Activated CD4-positive, CD25-positive, alpha-beta regulatory T cell (primary cell): ENCODE measurements at regions not wholly inside any gene's neighbourhood (a gene's known extent, or its start where the extent isn't known, plus 50 kb on each side); places are given as distances from the start of the nearest gene placed in this dataset.

ENCODE experiments used
- DNase-seq, 4 experiments: peaks; one replicate each; lab custom pipeline; 2025; lab: John Stamatoyannopoulos, UW

GRCh38 chrX:39144956-39145355 is 343.7 kb downstream of the MID1IP1 start:
- DNase-seq: no peak

GRCh38 chrX:39145859-39146258 is 344.6 kb downstream of the MID1IP1 start:
- DNase-seq: no peak

- peak in 3 of 4 experiments; percentile 3 to 18 (median 6) for DNase-seq
These were observed 348.5 kb downstream of the MID1IP1 start for GRCh38 chrX:39149761-39150160.

- no peak for DNase-seq
These were observed 349.0 kb downstream of the MID1IP1 start for GRCh38 chrX:39150220-39150619.

- DNase-seq: no peak
These were observed 349.4 kb downstream of the MID1IP1 start for GRCh38 chrX:39150621-39151020.

- DNase-seq: peak in 1 of 4 experiments; percentile 8
These were observed 350.9 kb downstream of the MID1IP1 start for GRCh38 chrX:39152106-39152649.

GRCh38 chrX:39156051-39156450 is 354.8 kb downstream of the MID1IP1 start:
- DNase-seq: no peak

GRCh38 chrX:39157006-39157405 is 355.7 kb downstream of the MID1IP1 start:
- DNase-seq: no peak

- no peak for DNase-seq
These were observed 356.5 kb downstream of the MID1IP1 start for GRCh38 chrX:39157796-39158195.

GRCh38 chrX:39158801-39159657 is 357.8 kb downstream of the MID1IP1 start:
- DNase-seq: no peak

GRCh38 chrX:39159921-39160507 is 358.8 kb downstream of the MID1IP1 start:
- no peak for DNase-seq

- DNase-seq: no peak
These were observed 360.5 kb downstream of the MID1IP1 start for GRCh38 chrX:39161611-39162255.

GRCh38 chrX:39162322-39162735 is 361.1 kb downstream of the MID1IP1 start:
- DNase-seq: peak in 3 of 4 experiments; percentile 4 to 11 (median 10)

- DNase-seq: no peak
These were observed 362.4 kb downstream of the MID1IP1 start for GRCh38 chrX:39163581-39164126.

- DNase-seq: no peak
These were observed 363.0 kb downstream of the MID1IP1 start for GRCh38 chrX:39164212-39164611.

GRCh38 chrX:39165185-39165584 is 363.9 kb downstream of the MID1IP1 start:
- no peak for DNase-seq

- DNase-seq: no peak
These were observed 364.5 kb downstream of the MID1IP1 start for GRCh38 chrX:39165773-39166172.

- no peak for DNase-seq
These were observed 366.5 kb downstream of the MID1IP1 start for GRCh38 chrX:39167791-39168190.

- DNase-seq: no peak
These were observed 367.4 kb downstream of the MID1IP1 start for GRCh38 chrX:39168609-39169008.

GRCh38 chrX:39169976-39170375 is 368.7 kb downstream of the MID1IP1 start:
- DNase-seq: no peak

- no peak for DNase-seq
These were observed 369.2 kb downstream of the MID1IP1 start for GRCh38 chrX:39170464-39170863.

- DNase-seq: no peak
These were observed 370.4 kb downstream of the MID1IP1 start for GRCh38 chrX:39171686-39172085.
